HUES6 (cell line): ENCODE measurements at regions not wholly inside any gene's neighbourhood (a gene's known extent, or its start where the extent isn't known, plus 50 kb on each side); places are given as distances from the start of the nearest gene placed in this dataset.

ENCODE experiments used
- H3K27ac ChIP-seq: 2 replicates; pipeline ENCODE4 v1.7.0; 2013; ENCODE audit warnings: low read depth, mild to moderate bottlenecking, low read length, inconsistent platforms
- H3K27me3 ChIP-seq: 2 replicates; pipeline ENCODE4 v1.6.1; 2013; ENCODE audit warnings: low read length; ENCODE audit not compliant: control insufficient read depth, insufficient read depth
- H3K36me3 ChIP-seq: 2 replicates; pipeline ENCODE4 v1.6.1; 2013; ENCODE audit warnings: low read length; ENCODE audit not compliant: control insufficient read depth, insufficient read depth
- H3K4me1 ChIP-seq: 2 replicates; pipeline ENCODE4 v1.6.1; 2013; ENCODE audit warnings: low read length; ENCODE audit not compliant: control insufficient read depth, insufficient read depth
- H3K4me3 ChIP-seq: 2 replicates; pipeline ENCODE4 v1.5.1; 2013; ENCODE audit warnings: low read depth, low read length
- H3K9ac ChIP-seq: one replicate; pipeline ENCODE4 v1.6.1; 2013; ENCODE audit warnings: mild to moderate bottlenecking, low read length
- H3K9me3 ChIP-seq: 2 replicates; pipeline ENCODE4 v1.6.1; 2013; ENCODE audit warnings: low read depth, low read length; ENCODE audit not compliant: control insufficient read depth, insufficient read depth

DNA sequence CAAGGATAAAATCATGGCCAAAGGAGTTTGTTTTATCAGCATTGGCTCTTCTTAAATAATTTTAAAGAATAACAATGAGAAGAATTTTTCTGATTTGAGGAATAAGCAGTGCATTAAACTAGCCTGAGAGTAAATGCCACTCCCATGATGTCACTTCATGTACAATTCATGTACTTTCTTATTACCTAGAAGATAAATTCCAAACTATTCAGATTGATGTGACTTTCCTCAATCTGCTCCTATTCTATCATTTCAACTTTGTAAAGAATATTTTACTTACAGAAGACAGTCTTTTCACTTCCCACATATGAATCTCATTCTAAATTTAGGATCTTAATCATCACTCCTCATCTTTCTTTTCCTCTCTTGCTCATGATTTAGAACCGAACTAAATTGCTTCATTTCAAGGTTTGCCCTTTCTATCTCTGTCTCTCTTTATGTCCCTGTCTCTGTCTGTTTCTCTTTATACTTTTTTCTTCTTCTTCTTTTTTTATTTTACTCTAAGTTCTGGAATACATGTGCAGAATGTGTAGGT is 1142.0 kb upstream of the PIK3C3 start:
- Histone ChIP-seq H3K4me1 (no peaks in the 10 kb centered on the region), H3K36me3 (no peaks in the 10 kb centered on the region), H3K27ac (no peak overlapping the region), H3K9me3 (no peaks in the 10 kb centered on the region), H3K27me3 (no peaks in the 10 kb centered on the region), H3K4me3 (no peak overlapping the region), H3K9ac (no peak overlapping the region)

DNA sequence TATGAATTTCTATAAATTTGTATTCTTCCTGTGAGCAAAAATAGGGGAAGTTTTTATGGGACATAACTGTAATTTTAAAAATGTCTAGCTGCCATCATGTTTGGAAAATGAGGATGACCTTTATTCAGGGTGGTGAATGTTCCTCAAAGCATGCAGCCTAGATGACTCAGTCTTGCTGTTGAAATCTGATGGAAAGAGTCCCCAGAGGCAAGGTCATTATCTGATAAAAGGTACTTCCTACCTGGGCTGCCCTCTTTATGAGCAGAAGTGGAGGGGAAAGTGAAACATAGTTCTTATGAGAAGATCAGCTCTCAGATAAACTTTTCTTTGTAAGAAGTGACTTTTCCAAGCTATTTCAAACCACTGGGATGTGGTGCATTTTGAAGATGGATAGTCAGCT is 1144.7 kb upstream of the PIK3C3 start:
- Histone ChIP-seq H3K27ac (no peak overlapping the region), H3K27me3 (no peaks in the 10 kb centered on the region), H3K4me3 (no peak overlapping the region), H3K36me3 (no peaks in the 10 kb centered on the region), H3K9ac (no peak overlapping the region), H3K4me1 (no peaks in the 10 kb centered on the region), H3K9me3 (no peaks in the 10 kb centered on the region)

DNA sequence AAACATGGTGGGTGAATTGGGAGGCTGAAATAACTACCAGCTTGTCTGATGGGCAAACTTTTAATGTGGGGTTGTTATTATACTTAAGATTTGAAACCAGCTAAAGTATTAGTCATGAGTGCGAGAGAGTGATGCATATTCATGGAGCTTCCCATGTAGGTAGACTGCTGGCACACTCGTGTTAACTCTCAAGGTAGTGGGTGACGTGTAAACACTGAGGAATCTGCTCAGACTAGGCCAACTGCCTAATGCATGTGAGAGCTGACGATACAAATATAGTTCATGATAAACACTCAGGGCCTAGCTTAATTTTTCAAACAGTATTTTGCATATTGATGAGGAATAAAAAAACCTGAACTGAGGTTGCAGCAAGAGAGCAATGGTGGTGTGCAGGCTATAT is 1165.7 kb upstream of the PIK3C3 start:
- Histone ChIP-seq H3K36me3 (no peaks in the 10 kb centered on the region), H3K4me1 (no peaks in the 10 kb centered on the region), H3K4me3 (no peak overlapping the region), H3K27ac (no peak overlapping the region), H3K9ac (no peak overlapping the region), H3K27me3 (no peaks in the 10 kb centered on the region), H3K9me3 (0 out of 2 replicates have a peak, but pooled peaks cover 2% of the 10 kb centered on the region)

DNA sequence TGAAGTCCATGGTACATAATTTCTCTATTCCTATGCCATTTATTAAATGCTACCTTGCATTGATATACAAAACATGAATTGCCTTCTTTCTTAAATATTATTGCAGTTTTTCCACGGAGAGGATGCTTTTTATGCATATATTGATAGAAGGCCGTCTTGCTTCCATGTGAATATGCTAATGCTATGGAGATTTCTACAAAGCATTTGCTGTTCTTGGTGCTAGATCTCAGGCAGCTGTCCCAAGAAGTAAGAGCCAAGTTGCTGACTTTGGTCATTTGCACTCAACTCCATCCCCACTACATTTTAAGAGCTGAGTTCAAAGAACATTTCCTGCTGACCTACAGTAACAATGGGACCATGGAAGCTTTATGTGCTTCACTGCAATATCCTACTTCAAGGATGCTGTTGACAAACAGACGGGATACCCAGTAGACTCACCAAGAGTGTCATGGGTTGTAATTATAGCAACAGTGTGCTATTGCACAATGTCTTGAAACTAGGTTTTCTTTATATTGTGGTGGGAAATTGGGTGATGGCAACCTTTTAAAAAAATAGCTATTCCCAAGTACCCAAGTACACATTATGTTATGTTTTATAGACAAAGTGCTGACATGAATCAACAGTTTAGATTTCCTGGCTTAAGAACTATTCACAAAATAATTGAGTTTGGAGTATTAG is 1172.4 kb upstream of the PIK3C3 start:
- Histone ChIP-seq H3K4me1 (no peaks in the 10 kb centered on the region), H3K27me3 (no peaks in the 10 kb centered on the region), H3K9ac (no peak overlapping the region), H3K9me3 (no peaks in the 10 kb centered on the region), H3K27ac (no peak overlapping the region), H3K36me3 (no peaks in the 10 kb centered on the region), H3K4me3 (no peak overlapping the region)

DNA sequence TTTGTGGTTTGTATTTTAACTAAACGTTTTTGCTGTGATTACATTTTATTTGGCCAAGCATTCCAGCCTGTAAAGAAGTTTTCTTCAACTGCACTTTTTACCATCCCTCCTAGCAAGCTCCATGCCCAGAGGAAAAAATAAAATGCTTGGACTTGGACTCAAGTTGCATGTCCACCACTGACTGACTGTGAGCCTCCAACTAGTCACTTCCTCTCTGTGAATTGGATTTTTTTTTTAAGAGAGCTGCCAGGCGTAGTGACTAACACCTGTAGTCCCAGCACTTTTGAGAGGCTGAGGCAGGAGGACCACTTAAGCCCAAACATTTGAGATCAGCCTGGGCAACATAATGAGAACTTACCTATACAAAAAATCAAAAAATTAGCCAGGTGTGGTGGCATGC is 1185.2 kb upstream of the PIK3C3 start:
- Histone ChIP-seq H3K4me3 (no peak overlapping the region), H3K27me3 (no peaks in the 10 kb centered on the region), H3K4me1 (no peaks in the 10 kb centered on the region), H3K27ac (no peak overlapping the region), H3K9me3 (no peaks in the 10 kb centered on the region), H3K9ac (no peak overlapping the region), H3K36me3 (no peaks in the 10 kb centered on the region)

DNA sequence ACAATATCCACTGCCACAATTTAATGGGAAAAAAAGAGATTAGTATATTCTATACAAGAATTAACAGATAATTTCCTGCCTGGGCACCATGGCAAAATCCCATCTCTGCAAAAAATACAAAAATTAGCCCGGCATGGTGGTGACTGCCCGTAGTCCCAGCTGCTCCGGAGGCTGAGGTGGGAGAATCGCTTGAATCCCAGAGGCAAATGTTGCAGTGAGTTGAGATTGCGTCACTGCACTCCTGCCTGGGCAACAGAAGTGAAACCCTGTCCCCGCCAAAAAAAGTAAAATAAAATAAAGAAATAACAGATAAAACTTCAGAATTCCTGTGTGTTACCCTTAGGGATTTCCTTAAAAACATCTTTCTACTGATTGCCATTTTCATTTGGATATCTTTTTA is 1194.8 kb upstream of the PIK3C3 start:
- Histone ChIP-seq H3K9ac (no peak overlapping the region), H3K4me3 (no peak overlapping the region), H3K9me3 (no peaks in the 10 kb centered on the region), H3K4me1 (no peaks in the 10 kb centered on the region), H3K27me3 (no peaks in the 10 kb centered on the region), H3K36me3 (no peaks in the 10 kb centered on the region), H3K27ac (no peak overlapping the region)

DNA sequence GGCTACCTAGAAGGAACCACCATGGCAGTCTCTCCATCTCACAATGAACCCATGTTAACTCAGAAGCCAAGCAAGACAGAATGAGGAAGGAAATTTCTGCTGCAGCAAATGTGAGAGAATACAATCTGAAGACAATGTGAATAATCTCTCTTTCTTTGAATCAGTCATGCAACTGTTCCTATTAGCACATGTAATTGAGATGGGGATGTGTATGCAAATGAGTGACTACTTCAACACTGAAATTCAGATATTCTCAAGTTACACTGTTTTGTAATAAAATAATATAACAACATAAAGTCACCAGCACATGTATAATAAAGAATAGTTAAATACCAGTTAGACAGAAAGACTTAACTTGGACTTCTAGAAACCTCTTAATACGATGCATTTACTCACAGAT is 1200.6 kb upstream of the PIK3C3 start:
- Histone ChIP-seq H3K4me1 (no peaks in the 10 kb centered on the region), H3K4me3 (no peak overlapping the region), H3K27ac (no peak overlapping the region), H3K36me3 (no peaks in the 10 kb centered on the region), H3K9ac (no peak overlapping the region), H3K9me3 (no peaks in the 10 kb centered on the region), H3K27me3 (no peaks in the 10 kb centered on the region)

DNA sequence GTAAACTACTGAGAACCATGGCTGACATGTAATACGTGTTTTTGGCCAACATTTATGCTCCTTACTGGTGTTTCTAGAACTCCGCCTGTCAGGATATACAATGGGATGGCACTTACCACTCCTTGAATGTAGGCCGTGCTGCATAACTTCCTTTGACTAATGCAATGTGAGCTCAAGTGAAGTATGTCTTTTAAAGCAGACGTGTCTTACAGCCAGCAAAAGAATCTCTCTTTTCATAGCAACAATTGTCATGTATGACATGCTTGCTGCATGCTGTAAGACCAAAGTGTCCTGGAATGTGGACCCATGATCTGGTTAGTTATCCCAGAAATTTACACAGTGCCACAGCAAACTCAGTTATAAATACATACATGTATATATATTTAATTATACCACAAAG is 1202.7 kb upstream of the PIK3C3 start:
- no peaks in the 10 kb centered on the region for H3K36me3 ChIP-seq
- no peaks in the 10 kb centered on the region for H3K4me1 ChIP-seq
- no peaks in the 10 kb centered on the region for H3K9me3 ChIP-seq
- H3K27me3 ChIP-seq = no peaks in the 10 kb centered on the region
- H3K27ac ChIP-seq = no peak overlapping the region
- no peak overlapping the region for H3K9ac ChIP-seq
- H3K4me3 ChIP-seq = no peak overlapping the region

DNA sequence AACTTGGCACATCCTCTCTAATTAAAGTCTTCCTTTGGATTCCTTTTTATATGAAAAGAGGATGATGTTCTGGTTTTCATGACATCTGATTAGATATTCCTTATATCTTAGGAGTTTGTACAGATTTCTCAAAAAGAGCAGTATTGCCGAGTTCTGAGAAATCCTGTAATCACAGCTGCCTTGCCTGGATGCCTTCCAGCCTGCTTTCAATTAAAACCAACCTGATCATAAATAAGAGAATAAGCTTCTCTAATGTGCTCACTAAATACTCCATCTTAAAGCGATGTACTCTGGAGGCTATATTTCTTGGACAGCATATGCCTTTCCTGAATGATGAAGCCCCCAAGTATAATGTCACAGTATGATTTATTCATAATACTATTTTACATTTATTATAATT is 1203.8 kb upstream of the PIK3C3 start:
- Histone ChIP-seq H3K27me3 (no peaks in the 10 kb centered on the region), H3K36me3 (no peaks in the 10 kb centered on the region), H3K4me1 (no peaks in the 10 kb centered on the region), H3K9me3 (no peaks in the 10 kb centered on the region), H3K9ac (no peak overlapping the region), H3K27ac (no peak overlapping the region), H3K4me3 (no peak overlapping the region)

DNA sequence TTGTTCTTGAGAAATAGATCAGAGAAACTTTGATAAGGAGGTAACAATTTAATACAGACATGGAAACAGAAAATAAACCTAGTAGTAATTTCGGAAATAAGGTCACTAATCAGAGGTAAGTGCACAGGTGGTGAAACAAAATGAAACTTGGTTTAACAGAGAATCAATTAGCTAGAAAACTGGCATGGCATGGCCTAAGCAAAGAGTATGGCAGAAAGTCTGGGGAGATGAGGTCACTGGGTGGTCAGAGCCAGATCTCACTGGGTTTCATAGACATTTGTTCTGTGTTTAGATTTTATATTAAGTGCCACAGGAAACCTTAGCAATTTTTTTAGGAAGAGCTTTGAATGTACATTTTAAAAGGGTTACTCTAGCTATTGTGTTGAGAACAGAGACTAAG is 1216.0 kb upstream of the PIK3C3 start:
- no peak overlapping the region for H3K27ac ChIP-seq
- no peaks in the 10 kb centered on the region for H3K9me3 ChIP-seq
- H3K36me3 ChIP-seq = no peaks in the 10 kb centered on the region

DNA sequence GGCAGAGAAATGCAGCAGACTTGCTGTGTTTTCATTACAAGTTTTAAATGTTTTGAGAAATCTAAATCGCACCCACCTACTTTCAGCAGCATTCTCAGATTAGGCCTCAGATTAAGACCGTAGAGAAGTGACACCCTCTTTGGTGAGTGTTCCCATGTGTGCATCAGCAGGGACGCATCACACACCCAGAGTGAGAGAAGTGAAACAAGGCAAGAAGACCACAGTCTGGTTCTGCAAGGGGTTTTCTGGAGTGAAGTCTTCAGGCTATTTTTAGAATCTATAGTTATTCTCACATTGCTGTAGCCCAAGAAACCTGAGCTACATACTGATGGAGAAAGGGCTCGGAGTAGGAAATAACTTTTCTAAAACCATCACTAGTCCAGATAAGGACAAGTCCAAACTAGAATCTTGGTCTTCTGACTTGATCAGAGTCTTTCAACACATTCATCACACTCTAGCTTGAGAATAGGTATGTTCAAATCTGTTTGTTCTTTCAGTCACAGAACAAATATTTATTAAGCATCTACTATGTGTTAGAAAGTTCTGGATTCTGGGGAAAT is 1216.6 kb upstream of the PIK3C3 start:
- Histone ChIP-seq H3K4me1 (no peaks in the 10 kb centered on the region), H3K27ac (no peak overlapping the region), H3K9me3 (no peaks in the 10 kb centered on the region), H3K4me3 (no peak overlapping the region), H3K27me3 (no peaks in the 10 kb centered on the region), H3K9ac (no peak overlapping the region), H3K36me3 (no peaks in the 10 kb centered on the region)

More for the DNA sequence above, 1216.0 kb upstream of the PIK3C3 start:
- Histone ChIP-seq H3K4me3 (no peak overlapping the region), H3K9ac (no peak overlapping the region), H3K27me3 (no peaks in the 10 kb centered on the region), H3K4me1 (no peaks in the 10 kb centered on the region)
